Hindlimb muscle (tissue), 1 donor: ENCODE measurements at regions not wholly inside any gene's neighbourhood (a gene's known extent, or its start where the extent isn't known, plus 50 kb on each side); places are given as distances from the start of the nearest gene placed in this dataset.

ENCODE experiments used
- DNase-seq: peaks from one replicate; pipeline ENCODE4 v3.0.0-alpha.2; 2013

DNA sequence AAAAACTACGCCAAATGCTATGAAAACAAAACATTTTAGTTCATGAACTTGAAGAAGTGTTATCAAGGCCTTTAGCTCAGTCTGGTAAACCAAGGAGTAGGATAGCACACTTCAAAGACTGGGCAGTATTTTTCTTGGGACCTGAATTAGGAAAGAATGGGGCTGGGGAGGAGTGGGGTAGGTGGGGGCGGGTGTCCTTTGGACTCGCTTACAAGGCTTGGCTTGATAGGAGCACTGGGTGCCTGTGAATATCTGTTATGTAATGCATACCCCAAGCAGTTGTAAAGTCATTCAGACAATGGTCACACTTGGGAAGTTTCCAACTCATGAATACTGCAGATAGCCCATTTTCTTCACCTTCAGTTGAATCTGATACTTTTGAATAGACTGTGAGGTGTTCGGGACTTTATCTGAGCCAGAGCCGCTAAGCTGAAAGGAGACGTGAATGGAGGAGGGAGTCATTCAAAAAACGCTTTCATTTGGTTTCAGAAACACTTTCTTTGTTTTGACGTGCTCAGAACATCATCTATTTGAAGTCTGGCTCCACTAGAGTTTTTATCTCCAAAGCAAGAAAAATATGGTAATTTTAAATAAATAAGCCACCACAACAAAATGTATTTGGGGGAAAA is 70.1 kb upstream of the FAM204A start:
- no peak for DNase-seq

DNA sequence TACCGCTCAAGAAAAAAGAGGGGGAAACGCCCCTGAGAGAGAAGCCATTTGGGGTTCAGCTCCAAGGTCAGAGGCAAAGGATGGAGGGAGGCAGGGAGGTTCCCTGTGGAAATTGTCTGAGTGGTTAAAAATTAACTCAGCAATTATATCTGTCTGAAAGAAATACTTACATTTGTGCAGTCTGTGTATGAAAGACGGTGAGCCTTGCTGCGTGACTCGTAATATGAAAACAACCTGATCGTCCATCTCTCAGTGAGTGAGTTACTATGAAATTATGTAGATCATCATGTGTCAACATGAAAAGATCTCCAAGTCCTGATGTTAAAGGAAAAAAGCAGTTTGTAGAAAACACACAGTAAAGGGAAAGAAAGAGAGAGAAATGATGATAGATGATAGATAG is 67.2 kb upstream of the FAM204A start:
- DNase-seq = no peak

DNA sequence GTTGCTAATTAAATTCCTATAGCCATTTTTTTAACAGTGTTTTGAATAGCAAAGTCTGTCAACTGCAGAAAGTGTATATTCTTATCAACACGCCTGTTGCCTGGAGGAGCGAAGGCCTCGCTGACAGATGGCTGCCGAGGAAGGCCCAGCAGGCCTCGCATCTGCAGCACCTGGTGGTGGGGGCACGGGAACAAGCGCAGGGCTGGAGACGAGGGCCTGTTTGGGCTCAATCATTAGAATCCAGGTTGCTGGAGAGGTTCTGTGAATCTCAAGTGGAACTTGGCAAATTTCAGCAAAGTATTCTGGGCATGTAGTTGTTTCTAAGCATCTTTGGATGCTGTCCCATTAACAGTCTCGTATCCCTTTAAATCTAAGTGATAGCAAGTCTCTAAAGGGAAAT is 66.1 kb upstream of the FAM204A start:
- DNase-seq = no peak

DNA sequence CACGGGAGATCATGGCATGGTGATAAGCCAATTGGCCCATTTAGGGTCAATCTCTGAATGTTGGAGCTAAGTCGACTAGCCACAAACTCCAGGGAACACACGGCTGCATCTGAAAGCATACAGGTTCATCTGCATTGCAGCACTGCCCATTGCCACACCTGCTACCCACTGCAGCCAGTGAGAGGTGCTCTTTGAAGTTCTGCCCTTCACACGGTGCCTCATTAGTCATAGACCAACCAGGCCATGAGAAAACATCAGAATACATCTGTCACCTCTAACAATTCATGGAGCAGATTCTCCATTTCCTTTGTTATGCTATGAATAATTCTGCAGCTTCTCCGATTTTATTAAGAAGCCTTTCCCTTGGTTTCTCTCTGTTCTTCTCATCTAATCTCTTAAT is 65.7 kb upstream of the FAM204A start:
- DNase-seq = no peak

DNA sequence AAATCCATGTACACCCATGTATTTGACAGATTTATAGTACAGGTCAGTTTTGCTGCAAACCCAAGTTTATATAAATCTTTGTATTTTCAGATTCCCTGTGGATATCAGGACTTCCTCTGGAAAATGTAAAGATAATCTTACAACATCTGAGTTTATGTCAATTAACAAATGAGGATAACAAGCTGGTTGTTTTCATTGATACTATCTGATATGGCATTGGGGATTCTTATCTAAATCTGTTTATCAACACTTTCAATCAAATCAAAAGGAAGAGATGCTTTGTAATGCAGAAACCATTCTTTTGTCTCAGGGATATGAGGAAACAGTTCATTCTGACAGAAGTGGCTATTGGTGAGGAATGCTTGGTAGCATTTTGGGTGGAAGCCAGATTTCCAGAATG is 64.9 kb upstream of the FAM204A start:
- no peak for DNase-seq

DNA sequence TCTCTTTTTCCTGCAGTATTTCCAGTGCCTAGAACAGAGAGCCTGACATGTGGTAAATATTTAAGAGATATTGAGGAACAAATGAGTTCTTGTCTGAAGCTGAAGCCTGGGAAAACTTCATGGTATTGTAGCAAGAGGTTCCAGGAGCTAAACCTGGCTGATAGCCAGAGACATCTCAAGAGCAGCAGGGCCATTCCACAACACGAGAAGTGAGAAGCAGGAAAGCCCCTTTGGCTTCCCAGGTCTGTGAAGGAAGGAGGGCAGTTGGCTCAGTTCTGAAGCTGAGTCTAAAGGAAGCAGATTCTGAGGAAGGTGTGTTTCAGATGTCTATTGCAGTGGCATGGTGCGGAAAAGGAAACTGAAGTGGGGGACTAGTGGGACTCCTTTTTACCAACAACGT is 63.8 kb upstream of the FAM204A start:
- DNase-seq = no peak

DNA sequence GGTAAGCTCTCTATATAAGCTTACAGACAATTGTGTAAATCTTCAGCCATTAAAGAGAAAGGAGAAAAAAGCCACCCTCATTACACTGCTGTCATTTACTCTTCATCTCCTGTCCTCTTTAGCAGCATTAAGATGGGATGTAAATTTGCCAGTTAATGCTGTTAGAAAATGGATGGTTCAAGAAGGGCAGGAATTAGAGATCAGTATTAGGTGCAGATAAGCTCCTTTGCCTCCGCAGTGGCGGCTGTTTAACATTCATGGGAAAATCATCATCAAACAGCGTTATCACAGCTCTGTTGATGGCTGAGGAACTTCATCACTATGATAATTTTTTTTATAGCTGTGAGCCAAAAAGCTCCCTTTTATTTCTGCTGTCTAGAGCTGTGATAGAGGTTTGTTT is 61.8 kb upstream of the FAM204A start:
- no peak for DNase-seq

DNA sequence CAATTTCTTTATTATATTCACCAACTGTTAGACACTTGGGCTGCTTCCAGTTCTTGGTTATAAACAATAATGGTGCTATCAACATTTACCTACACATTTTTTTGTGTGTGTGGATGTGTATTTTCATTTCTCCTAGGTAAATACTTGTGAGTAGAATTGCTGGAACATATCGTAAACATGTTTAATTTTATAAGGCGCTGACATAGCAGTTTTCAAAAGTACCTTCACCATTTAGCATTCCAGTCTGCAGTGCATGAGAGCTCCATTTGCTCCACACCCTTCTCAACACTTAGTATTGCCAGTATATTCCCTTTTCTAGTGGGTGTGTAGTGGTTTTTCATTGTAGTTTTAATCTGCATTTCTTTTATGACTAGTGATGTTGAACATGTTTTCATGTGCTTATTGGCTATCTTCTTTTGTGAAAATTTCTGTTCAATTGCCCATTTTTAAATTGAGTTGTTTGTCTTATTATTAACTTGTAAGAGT is 59.6 kb upstream of the FAM204A start:
- no peak for DNase-seq

DNA sequence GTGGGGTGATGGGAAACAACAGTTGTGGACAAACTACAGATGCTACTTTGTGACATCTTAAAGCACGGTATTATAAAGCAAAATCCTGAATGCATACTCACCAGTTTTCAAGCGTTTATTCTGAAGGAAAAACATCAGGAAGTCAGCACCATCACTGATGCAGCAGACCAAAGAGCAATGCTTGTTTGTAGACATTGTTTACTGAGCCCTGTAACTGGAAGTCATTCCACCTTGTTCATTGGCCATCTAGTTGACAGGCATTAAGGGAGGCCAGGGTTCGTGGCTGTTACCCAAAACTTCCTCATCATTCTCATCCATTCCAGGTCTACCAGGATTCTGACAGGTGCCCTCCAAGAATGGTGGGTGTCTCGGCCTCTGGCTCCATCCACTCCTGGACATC is 55.3 kb upstream of the FAM204A start:
- DNase-seq = no peak

DNA sequence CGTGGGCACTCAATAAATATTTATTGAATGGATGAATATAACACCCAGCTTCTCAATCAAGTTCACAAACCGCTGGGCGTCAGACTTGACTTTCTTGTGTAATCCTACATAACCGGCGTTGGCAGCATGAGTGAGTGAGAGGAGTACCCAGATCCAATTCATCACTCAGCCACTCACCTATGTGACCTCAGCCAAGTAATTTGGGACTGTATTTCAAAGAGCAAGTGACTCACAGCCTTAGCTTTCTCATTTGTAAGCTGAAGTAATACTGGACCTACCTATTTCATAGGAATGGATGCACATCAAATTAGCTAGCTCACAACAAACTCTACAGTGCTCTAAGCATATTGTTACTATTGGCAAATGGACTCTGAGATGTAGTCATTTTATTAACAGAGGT is 53.8 kb upstream of the FAM204A start:
- no peak for DNase-seq

DNA sequence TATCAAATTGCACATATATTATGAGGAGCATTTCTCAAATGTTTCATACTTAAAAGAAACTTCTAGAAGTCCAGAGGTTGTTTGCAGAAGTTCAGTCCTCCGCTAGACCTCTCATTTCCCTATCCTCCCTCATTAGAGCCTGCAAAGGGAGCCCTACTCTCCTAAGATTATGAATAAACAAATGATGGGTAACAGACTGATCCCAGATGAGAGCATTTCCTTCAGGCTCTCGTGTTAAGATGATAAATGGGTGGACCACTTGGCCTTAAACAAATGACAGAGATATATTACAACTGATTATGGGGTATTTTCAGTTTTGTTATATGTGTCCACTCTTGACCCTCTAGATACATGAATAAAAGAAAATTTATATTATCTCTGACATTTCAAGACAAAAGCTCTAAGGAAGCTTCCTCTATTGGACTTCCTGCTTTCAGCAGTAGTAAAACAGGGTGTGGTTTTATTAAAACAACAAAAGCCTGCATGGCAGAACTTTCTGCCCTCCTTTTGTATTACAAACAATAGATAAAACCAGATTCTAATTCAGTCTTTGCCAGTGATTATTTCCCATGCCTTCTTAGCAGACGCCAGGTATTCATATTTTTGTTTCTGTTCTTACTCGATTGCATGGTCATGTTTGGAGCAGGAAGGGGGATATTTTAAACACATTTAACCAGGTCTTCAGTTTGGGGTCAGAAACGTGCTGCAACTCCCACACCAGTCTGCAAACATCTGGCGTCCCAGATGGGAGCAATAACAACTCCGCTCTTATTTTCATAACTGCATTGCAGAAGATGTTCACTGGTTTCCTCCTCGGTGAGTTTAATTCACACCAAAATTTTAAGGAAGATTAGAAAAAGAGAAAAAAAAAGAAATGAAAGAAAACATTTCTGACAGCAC is 52.4 kb upstream of the FAM204A start:
- DNase-seq = peak; percentile 24

DNA sequence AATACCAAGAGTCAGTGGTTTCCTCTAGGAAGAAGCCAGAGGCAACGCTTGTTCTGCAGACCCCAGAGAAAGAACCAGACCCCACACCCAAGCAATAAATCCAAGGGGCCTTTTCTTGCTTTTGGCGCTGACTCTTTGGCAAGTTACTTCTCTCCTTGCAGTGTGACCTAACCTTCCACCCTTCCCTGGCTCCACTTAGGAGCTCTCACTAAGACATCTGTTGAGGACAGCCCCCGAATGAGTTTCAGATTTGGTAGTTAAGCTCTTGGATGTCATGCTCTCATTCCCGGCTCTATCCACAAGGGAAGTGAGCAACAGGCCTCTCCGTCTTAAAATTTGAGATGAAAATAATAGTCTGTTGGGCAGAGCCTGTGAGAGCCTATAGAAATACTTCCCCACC is 50.6 kb upstream of the FAM204A start:
- no peak for DNase-seq
